ENCODE measurements at regions not wholly inside any gene's neighbourhood (a gene's known extent, or its start where the extent isn't known, plus 50 kb on each side); places are given as distances from the start of the nearest gene placed in this dataset.

DNA sequence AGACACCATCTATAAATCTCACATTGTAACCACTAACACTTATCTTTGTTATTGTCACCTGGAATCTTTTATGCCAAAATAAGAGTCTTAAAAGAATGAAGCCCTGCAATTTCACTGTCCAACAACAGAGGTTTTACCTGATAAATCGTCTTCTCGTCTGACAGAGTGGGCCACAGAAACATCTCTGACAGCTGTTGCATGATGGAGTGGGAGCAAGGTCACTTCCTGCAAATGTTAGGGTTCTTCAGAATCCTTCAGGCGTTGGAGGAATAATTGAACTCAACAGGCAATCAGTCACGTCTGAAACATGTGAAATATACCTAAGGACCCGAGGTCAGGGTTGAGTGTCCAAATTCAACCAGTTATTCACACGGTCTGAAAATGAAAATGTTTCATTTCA is 353.6 kb downstream of the TRIML1 start:
- Histone ChIP-seq H3K9me3 (ENCODE audit: low read length) (no peaks in the 10 kb centered on the region), H3K9ac (ENCODE audit: low read length) (no peak overlapping the region), H3K36me3 (ENCODE audit: low read depth, low read length) (no peaks in the 10 kb centered on the region), H3F3A (ENCODE audit: low read length, unreplicated experiment) (no peaks in the 10 kb centered on the region), H3K27ac (ENCODE audit: low read length) (no peak overlapping the region), H3K27me3 (ENCODE audit: low read length) (no peaks in the 10 kb centered on the region), H3K9me2 (replicated peaks; ENCODE audit: low read length) (no peaks in the 10 kb centered on the region), H3K4me3 (ENCODE audit: low read length) (no peak overlapping the region), H3K4me1 (ENCODE audit: insufficient read depth, low read length) (no peaks in the 10 kb centered on the region), H3K79me2 (ENCODE audit: low read length) (no peaks in the 10 kb centered on the region), H3K4me2 (ENCODE audit: low read length) (no peak overlapping the region), H4K20me1 (ENCODE audit: low read length) (no peaks in the 10 kb centered on the region), H2AFZ (ENCODE audit: low read length) (no peak overlapping the region)
- CTCF ChIA-PET, result no interaction called here
- intact Hi-C loops (cut with micrococcal nuclease), result no loop called here
- DNase-seq (no peak), ATAC-seq (no peak)
- BruUV-seq (replicated peaks), result no TSS peak
- TF ChIP-seq, protein P1, sequence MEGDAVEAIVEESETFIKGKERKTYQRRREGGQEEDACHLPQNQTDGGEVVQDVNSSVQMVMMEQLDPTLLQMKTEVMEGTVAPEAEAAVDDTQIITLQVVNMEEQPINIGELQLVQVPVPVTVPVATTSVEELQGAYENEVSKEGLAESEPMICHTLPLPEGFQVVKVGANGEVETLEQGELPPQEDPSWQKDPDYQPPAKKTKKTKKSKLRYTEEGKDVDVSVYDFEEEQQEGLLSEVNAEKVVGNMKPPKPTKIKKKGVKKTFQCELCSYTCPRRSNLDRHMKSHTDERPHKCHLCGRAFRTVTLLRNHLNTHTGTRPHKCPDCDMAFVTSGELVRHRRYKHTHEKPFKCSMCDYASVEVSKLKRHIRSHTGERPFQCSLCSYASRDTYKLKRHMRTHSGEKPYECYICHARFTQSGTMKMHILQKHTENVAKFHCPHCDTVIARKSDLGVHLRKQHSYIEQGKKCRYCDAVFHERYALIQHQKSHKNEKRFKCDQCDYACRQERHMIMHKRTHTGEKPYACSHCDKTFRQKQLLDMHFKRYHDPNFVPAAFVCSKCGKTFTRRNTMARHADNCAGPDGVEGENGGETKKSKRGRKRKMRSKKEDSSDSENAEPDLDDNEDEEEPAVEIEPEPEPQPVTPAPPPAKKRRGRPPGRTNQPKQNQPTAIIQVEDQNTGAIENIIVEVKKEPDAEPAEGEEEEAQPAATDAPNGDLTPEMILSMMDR (conservative IDR thresholded peaks at IDR 0.05; ENCODE audit: low read depth, low read length), result no peak
- no peak for TF ChIP-seq EZH2phosphoT487 (IDR thresholded peaks at IDR 0.05; ENCODE audit: borderline replicate concordance, low read length)
- no peak for TF ChIP-seq EZH2 (IDR thresholded peaks at IDR 0.05; ENCODE audit: low read length, unreplicated experiment)
- POLR2A ChIA-PET (ENCODE audit: unreplicated experiment), result no interaction called here

DNA sequence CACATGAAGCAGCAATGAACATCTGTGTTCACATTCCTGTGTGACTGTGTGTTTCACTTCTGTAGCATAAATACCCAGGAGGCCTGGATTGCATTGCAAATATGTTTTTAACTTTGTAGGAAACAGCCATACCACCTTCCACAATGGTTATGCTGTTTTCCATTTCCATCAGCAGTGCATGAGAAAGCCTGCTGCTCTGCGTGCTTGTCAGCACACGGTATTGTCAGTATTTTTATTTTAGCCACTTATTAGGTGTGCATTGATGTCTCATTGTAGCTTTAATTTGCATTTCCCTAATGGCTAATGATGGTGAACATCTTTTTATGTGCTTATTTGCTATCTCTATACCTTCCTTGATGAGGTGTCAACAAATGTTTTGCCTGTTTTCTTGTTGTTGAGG is 355.9 kb downstream of the TRIML1 start:
- no peaks in the 10 kb centered on the region for H3K79me2 ChIP-seq (ENCODE audit: low read length)
- no peaks in the 10 kb centered on the region for H3K4me1 ChIP-seq (ENCODE audit: insufficient read depth, low read length)
- no peak overlapping the region for H3K4me3 ChIP-seq (ENCODE audit: low read length)
- H3F3A ChIP-seq (ENCODE audit: low read length, unreplicated experiment), result no peaks in the 10 kb centered on the region
- no peaks in the 10 kb centered on the region for H3K9me2 ChIP-seq (replicated peaks; ENCODE audit: low read length)
- BruUV-seq (replicated peaks), result no TSS peak
- DNase-seq (no peak), ATAC-seq (no peak)
- no peaks in the 10 kb centered on the region for H3K36me3 ChIP-seq (ENCODE audit: low read depth, low read length)
- no peak overlapping the region for H3K9ac ChIP-seq (ENCODE audit: low read length)
- H3K4me2 ChIP-seq (ENCODE audit: low read length), result no peak overlapping the region
- TF ChIP-seq EZH2phosphoT487 (IDR thresholded peaks at IDR 0.05; ENCODE audit: borderline replicate concordance, low read length) (no peak), EZH2 (IDR thresholded peaks at IDR 0.05; ENCODE audit: low read length, unreplicated experiment) (no peak)
- TF ChIP-seq, protein P1 (conservative IDR thresholded peaks at IDR 0.05; ENCODE audit: low read depth, low read length), result no peak
- intact Hi-C loops (cut with micrococcal nuclease), result no loop called here
- no peaks in the 10 kb centered on the region for H3K9me3 ChIP-seq (ENCODE audit: low read length)
- H4K20me1 ChIP-seq (ENCODE audit: low read length), result no peaks in the 10 kb centered on the region
- POLR2A ChIA-PET (ENCODE audit: unreplicated experiment), result no interaction called here
- H2AFZ ChIP-seq (ENCODE audit: low read length), result no peak overlapping the region
- CTCF ChIA-PET, result no interaction called here
- no peaks in the 10 kb centered on the region for H3K27me3 ChIP-seq (ENCODE audit: low read length)
- H3K27ac ChIP-seq (ENCODE audit: low read length), result no peak overlapping the region

DNA sequence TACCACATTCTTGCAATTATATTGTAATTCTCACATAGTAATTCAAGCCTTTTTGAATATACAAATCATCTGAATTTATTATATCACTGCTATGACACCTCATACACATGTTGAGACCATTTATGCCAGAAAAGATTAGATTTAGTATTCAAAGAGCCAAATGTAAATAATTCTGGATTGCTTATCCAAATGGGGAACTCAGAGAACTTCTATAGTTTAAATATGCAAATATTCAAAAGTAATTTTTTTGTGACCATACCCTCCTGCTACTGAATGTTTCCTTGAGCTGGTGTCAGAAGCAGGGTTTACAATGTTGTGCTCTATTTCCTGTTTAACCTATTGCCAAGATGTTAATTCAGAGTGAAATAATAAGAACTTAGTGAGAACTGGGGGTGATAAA is 372.2 kb downstream of the TRIML1 start:
- Histone ChIP-seq H3K27ac (ENCODE audit: low read length) (no peak overlapping the region), H3K9me2 (replicated peaks; ENCODE audit: low read length) (no peaks in the 10 kb centered on the region), H2AFZ (ENCODE audit: low read length) (no peak overlapping the region), H3K27me3 (ENCODE audit: low read length) (no peaks in the 10 kb centered on the region), H3K9me3 (ENCODE audit: low read length) (no peaks in the 10 kb centered on the region), H3K4me1 (ENCODE audit: insufficient read depth, low read length) (no peaks in the 10 kb centered on the region), H3K9ac (ENCODE audit: low read length) (no peak overlapping the region), H3K36me3 (ENCODE audit: low read depth, low read length) (no peaks in the 10 kb centered on the region), H3K79me2 (ENCODE audit: low read length) (no peaks in the 10 kb centered on the region), H3K4me3 (ENCODE audit: low read length) (no peak overlapping the region), H3K4me2 (ENCODE audit: low read length) (no peak overlapping the region), H4K20me1 (ENCODE audit: low read length) (no peaks in the 10 kb centered on the region), H3F3A (ENCODE audit: low read length, unreplicated experiment) (no peaks in the 10 kb centered on the region)
- ATAC-seq, result no peak
- ChIA-PET CTCF (no interaction called here), POLR2A (ENCODE audit: unreplicated experiment) (no interaction called here)
- TF ChIP-seq EZH2 (IDR thresholded peaks at IDR 0.05; ENCODE audit: low read length, unreplicated experiment) (no peak), EZH2phosphoT487 (IDR thresholded peaks at IDR 0.05; ENCODE audit: borderline replicate concordance, low read length) (no peak)
- TF ChIP-seq, protein P1 (conservative IDR thresholded peaks at IDR 0.05; ENCODE audit: low read depth, low read length), result no peak
- no TSS peak for BruUV-seq (replicated peaks)
- intact Hi-C loops (cut with micrococcal nuclease), result no loop called here
- DNase-seq, result no peak

Measured in PC-3 (cell line).